Liver (tissue), 3 donors: ENCODE measurements at regions not wholly inside any gene's neighbourhood (a gene's known extent, or its start where the extent isn't known, plus 50 kb on each side); places are given as distances from the start of the nearest gene placed in this dataset.

Experiments
- ATF3 ChIP-seq: IDR thresholded peaks from 2 replicates; pipeline ENCODE4 v1.6.1; 2016; ENCODE audit warnings: antibody characterized with exemption
- CTCF ChIP-seq: fragments of 150-350 bp; IDR thresholded peaks from 2 replicates; pipeline ENCODE4 v1.5.1; 2017; ENCODE audit warnings: improper control_type of control experiment, low read depth, low read length; ENCODE audit not compliant: missing input control
- donor health status: healthy.
- donor health status: healthy.

GRCh38 chr4:186819342-186820086 is 95.9 kb upstream of the FAT1 start:
- no peak for TF ChIP-seq CTCF
- TF ChIP-seq ATF3, result no peak
